BJ (cell line): ENCODE measurements at regions not wholly inside any gene's neighbourhood (a gene's known extent, or its start where the extent isn't known, plus 50 kb on each side); places are given as distances from the start of the nearest gene placed in this dataset.

Source experiments
- CTCF ChIA-PET: fragments of 350-600 bp; formaldehyde crosslinking; extraction: SDS; loops from one replicate; lab custom pipeline; 2021; ENCODE audit warnings: antibody characterized with exemption, inconsistent platforms; lab: Yijun Ruan, JAX
- POLR2A ChIA-PET: fragments of 300-600 bp; sonication (Branson Sonifier 250); formaldehyde crosslinking; extraction: SDS; loops from one replicate; lab custom pipeline; 2021; ENCODE audit warnings: antibody characterized with exemption; lab: Charles Lee
- DNase-seq: peaks from one replicate; pipeline ENCODE4 v3.0.0-alpha.2; 2011; ENCODE audit warnings: low read depth
- H3K27me3 ChIP-seq: 2 replicates; pipeline ENCODE4 v1.6.0; 2011; ENCODE audit warnings: low read length; ENCODE audit not compliant: control insufficient read depth, insufficient read depth
- H3K36me3 ChIP-seq: 2 replicates; pipeline ENCODE4 v1.5.1; 2011; ENCODE audit warnings: low read length; ENCODE audit not compliant: control insufficient read depth, insufficient read depth
- H3K4me3 ChIP-seq: 2 replicates; pipeline ENCODE4 v1.5.1; 2011; ENCODE audit warnings: low read depth, mild to moderate bottlenecking, control low read depth, low read length
- TF ChIP-seq, protein P1 (sequence below): IDR thresholded peaks from 2 replicates; pipeline ENCODE4 v1.5.1; 2011; ENCODE audit warnings: low read depth, mild to moderate bottlenecking, control low read depth, inconsistent platforms, low read length, moderate library complexity; ENCODE audit not compliant: insufficient read depth

DNA sequence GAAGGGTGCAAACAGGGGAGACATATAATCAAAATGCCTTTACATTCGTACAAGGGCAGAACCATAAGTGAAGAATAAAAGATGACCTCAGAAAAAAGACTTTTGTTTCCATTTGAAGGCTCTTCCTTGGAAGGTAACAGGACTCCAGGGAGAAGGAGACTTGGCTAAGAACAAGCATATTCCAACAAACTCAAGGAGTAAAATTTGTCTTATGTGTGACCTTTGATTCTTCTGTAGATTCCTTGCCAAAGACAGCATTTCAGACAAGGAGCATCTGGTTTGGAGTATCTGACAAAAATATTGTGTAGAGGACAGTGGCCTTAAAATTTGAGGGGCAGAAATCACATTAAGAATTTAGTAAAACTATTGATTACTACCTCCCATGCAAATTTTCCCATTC is 991.9 kb downstream of the FLRT2 start:
- Histone ChIP-seq H3K27me3 (no peaks in the 10 kb centered on the region), H3K4me3 (no peak overlapping the region), H3K36me3 (no peaks in the 10 kb centered on the region)
- ChIA-PET POLR2A (no interaction called here), CTCF (no interaction called here)
- TF ChIP-seq, protein P1, sequence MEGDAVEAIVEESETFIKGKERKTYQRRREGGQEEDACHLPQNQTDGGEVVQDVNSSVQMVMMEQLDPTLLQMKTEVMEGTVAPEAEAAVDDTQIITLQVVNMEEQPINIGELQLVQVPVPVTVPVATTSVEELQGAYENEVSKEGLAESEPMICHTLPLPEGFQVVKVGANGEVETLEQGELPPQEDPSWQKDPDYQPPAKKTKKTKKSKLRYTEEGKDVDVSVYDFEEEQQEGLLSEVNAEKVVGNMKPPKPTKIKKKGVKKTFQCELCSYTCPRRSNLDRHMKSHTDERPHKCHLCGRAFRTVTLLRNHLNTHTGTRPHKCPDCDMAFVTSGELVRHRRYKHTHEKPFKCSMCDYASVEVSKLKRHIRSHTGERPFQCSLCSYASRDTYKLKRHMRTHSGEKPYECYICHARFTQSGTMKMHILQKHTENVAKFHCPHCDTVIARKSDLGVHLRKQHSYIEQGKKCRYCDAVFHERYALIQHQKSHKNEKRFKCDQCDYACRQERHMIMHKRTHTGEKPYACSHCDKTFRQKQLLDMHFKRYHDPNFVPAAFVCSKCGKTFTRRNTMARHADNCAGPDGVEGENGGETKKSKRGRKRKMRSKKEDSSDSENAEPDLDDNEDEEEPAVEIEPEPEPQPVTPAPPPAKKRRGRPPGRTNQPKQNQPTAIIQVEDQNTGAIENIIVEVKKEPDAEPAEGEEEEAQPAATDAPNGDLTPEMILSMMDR, result no peak
- DNase-seq, result no peak

DNA sequence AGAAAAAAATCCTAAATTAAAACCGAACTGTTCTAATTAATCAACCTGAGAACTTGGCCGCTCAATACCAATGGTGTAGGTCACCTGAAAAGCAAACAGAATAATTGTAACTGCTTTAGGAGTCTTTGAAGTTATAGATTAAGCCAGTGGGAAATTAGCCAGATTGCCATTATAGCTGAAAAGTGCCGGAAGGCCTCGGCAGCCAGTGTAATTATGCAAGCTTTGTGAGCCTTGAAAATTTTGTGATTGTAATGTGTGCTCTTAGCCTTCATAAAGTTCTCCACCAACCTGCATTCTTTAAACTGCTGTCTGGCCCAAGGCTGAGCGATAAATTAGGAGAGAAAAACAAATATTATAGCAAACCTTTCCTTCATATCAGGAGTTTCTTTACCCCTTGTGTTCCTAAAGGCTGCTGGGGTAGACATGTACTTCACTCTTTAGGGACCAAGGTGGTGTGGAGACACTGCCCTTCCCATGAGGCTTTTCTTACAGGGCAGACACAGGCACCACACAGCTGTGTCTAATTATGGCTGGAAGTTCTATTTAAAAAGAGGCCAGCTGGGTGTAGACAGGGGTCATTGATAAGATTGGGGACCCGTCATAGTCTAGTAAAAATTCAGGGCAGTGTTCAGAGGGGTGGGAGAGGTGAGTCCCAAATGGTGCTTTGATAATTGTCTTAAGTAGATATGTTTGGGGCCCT is 991.2 kb downstream of the FLRT2 start:
- no peak overlapping the region for H3K4me3 ChIP-seq
- CTCF ChIA-PET, result no interaction called here
- no peaks in the 10 kb centered on the region for H3K36me3 ChIP-seq
- H3K27me3 ChIP-seq, result no peaks in the 10 kb centered on the region
- TF ChIP-seq, protein P1, result no peak
- no peak for DNase-seq
- POLR2A ChIA-PET, result no interaction called here

DNA sequence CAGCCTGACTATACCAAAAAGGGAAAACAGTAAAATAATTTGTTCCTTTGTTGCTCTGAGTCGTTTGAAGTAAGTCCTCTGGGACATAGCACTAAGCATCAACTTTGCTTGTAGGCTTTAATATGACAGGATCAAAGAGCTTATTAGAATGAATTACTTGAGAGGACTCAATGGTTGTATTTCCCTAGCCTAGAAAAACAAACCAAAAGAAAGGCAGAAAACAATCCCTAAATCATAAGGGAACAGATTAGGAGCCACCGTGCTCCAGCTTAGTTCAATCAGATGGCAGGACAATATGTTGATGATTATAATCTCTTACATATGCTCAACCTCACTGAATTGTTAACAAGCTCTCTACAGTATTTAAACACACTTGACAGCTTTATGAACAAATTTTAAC is 988.4 kb downstream of the FLRT2 start:
- ChIA-PET POLR2A (no interaction called here), CTCF (no interaction called here)
- Histone ChIP-seq H3K27me3 (no peaks in the 10 kb centered on the region), H3K4me3 (no peak overlapping the region), H3K36me3 (no peaks in the 10 kb centered on the region)
- DNase-seq, result no peak
- TF ChIP-seq, protein P1, result no peak

DNA sequence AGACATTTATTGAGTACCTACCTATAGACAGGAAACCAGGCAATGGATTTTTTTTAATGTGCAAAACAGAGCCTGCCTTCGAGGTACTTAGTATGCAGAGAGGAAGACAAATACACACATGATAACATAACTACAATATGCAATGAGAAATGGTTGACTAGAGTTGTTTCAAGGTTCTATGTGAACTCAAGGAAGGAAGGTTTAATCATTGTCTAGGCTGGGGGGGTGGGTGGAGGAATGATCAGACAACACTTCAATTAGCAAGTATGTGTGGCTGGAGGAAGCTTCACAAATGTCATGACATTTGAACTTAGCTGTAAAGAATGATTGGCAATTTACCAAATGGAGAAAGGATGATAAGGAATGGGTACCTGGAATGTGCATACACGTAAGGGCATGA is 985.3 kb downstream of the FLRT2 start:
- no peak overlapping the region for H3K4me3 ChIP-seq
- TF ChIP-seq, protein P1, result no peak
- no peaks in the 10 kb centered on the region for H3K36me3 ChIP-seq
- CTCF ChIA-PET, result no interaction called here
- DNase-seq, result no peak
- POLR2A ChIA-PET, result no interaction called here
- H3K27me3 ChIP-seq, result no peaks in the 10 kb centered on the region

DNA sequence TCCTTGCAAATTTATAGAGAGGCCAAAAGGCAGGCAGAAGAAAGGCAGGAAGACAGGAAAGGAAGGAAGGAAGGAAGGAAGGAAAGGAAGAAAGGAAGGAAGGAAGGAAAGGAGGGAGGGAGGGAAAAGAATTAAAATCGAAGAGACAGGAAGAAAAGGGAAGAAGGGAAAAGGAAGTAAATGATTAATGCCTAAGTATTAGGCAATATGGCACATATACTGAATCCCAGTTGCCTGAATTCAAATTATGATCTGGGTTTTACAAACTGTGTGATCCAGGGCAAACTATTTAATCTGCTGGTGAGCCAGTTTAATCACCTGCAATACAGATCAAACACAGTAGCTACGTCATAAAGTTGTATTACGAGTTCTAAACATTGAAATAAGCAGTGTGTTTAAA is 983.6 kb downstream of the FLRT2 start:
- ChIA-PET CTCF (no interaction called here), POLR2A (no interaction called here)
- Histone ChIP-seq H3K36me3 (no peaks in the 10 kb centered on the region), H3K27me3 (no peaks in the 10 kb centered on the region), H3K4me3 (no peak overlapping the region)
- TF ChIP-seq, protein P1, result no peak
- DNase-seq, result no peak
